B cell (primary cell): ENCODE measurements at regions not wholly inside any gene's neighbourhood (a gene's known extent, or its start where the extent isn't known, plus 50 kb on each side); places are given as distances from the start of the nearest gene placed in this dataset.
"Not testable (repeated sequence)": the region's sequence is repeated elsewhere in the genome, so short reads cannot be mapped to it uniquely, and the experiment has no call there.

Source experiments
- ATAC-seq: fragments of 200-7000 bp; cut with Tn5 transposase; one replicate; pipeline ENCODE4 v1.10.0; 2021; ENCODE audit warnings: low read depth, mild to moderate bottlenecking, moderate number of reproducible peaks, moderate library complexity
- CTCF ChIA-PET: fragments of 350-600 bp; sonication (Branson Sonifier 250); formaldehyde crosslinking; loops from one replicate; lab custom pipeline; 2021; ENCODE audit warnings: antibody characterized with exemption, inconsistent platforms; lab: Charles Lee
- POLR2A ChIA-PET: fragments of 350-600 bp; sonication (Branson Sonifier 250); formaldehyde crosslinking; loops from one replicate; lab custom pipeline; 2021; ENCODE audit warnings: antibody characterized with exemption; lab: Charles Lee
- DNase-seq: peaks from one replicate; pipeline ENCODE4 v3.0.0; 2013
- H2AFZ ChIP-seq: 2 replicates; pipeline ENCODE4 v1.6.1; 2012; ENCODE audit warnings: mild to moderate bottlenecking, low read depth, low read length; ENCODE audit not compliant: insufficient read depth, poor library complexity, severe bottlenecking
- H3K27ac ChIP-seq, 2 donors: 1 replicate in 1 of 2; 2 replicates in 1 of 2; pipeline ENCODE4 v1.5.1; 2012 to 2013; ENCODE audit warnings: low read length in 2 of 2, mild to moderate bottlenecking in 2 of 2, moderate library complexity in 1 of 2
- H3K27me3 ChIP-seq, 4 experiments: fragments of 200-600 bp in 1 of 4; sonication (generic) in 1 of 4; replicated peaks in 1 of 4; 1 replicate in 2 of 4; 2 replicates in 2 of 4; pipeline versions ENCODE4 v1.6.1 to v1.7.0; 2013 to 2016; ENCODE audit warnings: low read length in 3 of 4, mild to moderate bottlenecking in 2 of 4, mixed read lengths in 1 of 4, moderate library complexity in 1 of 4; ENCODE audit not compliant: insufficient read depth in 4 of 4, control insufficient read depth in 3 of 4; ENCODE audit errors: control extremely low read depth in 1 of 4
- H3K36me3 ChIP-seq, 2 experiments: replicated peaks in 1 of 2; 1 replicate in 1 of 2; 2 replicates in 1 of 2; pipeline versions ENCODE4 v1.6.1 to v1.7.1; 2013; ENCODE audit warnings: low read length in 1 of 2; ENCODE audit not compliant: insufficient read depth in 2 of 2, control insufficient read depth in 1 of 2; ENCODE audit errors: control extremely low read depth in 1 of 2, extremely low read depth in 1 of 2
- H3K4me1 ChIP-seq, 2 donors: fragments of 200-600 bp in 1 of 2; sonication (generic) in 1 of 2; 1 replicate in 1 of 2; 2 replicates in 1 of 2; pipeline versions ENCODE4 v1.5.1 to v1.6.1; 2013 to 2017; ENCODE audit warnings: low read length in 2 of 2; ENCODE audit not compliant: control insufficient read depth in 2 of 2, insufficient read depth in 2 of 2
- H3K4me2 ChIP-seq: replicated peaks from 2 replicates; pipeline ENCODE3; 2012; ENCODE audit warnings: mild to moderate bottlenecking, low read depth, low read length; ENCODE audit not compliant: poor library complexity, severe bottlenecking
- H3K4me3 ChIP-seq, 5 experiments: fragments of 200-600 bp in 1 of 5; sonication (generic) in 1 of 5; 1 replicate in 3 of 5; 2 replicates in 2 of 5; pipeline versions ENCODE4 v1.5.1 to v1.7.0; 2011 to 2016; ENCODE audit warnings: low read length in 4 of 5, mild to moderate bottlenecking in 4 of 5, low read depth in 2 of 5, control low read depth in 1 of 5, moderate library complexity in 1 of 5; ENCODE audit not compliant: insufficient read depth in 1 of 5; ENCODE audit errors: control extremely low read depth in 1 of 5, extremely low read depth in 1 of 5
- H3K79me2 ChIP-seq: fragments of 200-600 bp; sonication (generic); one replicate; pipeline ENCODE4 v1.6.0; 2016; ENCODE audit warnings: low read length; ENCODE audit not compliant: control insufficient read depth, insufficient read depth
- H3K9ac ChIP-seq: fragments of 200-600 bp; sonication (generic); 2 replicates; pipeline ENCODE4 v1.6.1; 2017; ENCODE audit warnings: mild to moderate bottlenecking, low read length, moderate library complexity
- H3K9me3 ChIP-seq, 3 donors: one replicate each; pipeline versions ENCODE4 v1.6.1 to v1.7.1; 2013; ENCODE audit warnings: low read length in 2 of 3; ENCODE audit not compliant: control insufficient read depth in 2 of 3, insufficient read depth in 1 of 3; ENCODE audit errors: control extremely low read depth in 1 of 3
- H4K20me1 ChIP-seq: 2 replicates; pipeline ENCODE4 v1.6.0; 2012; ENCODE audit warnings: mild to moderate bottlenecking, low read length; ENCODE audit not compliant: insufficient read depth, control insufficient read depth, poor library complexity, severe bottlenecking
- H3K27ac Mint-ChIP-seq: one replicate; pipeline ENCODE4 v1.8.0; 2021; ENCODE audit warnings: mixed read lengths
- H3K27me3 Mint-ChIP-seq: one replicate; pipeline ENCODE4 v1.8.0; 2021; ENCODE audit warnings: mixed read lengths
- H3K4me1 Mint-ChIP-seq: one replicate; pipeline ENCODE4 v1.8.0; 2021; ENCODE audit warnings: mixed read lengths
- H3K4me3 Mint-ChIP-seq: one replicate; pipeline ENCODE4 v1.8.0; 2021; ENCODE audit warnings: mixed read lengths
- H3K9me3 Mint-ChIP-seq: one replicate; pipeline ENCODE4 v1.8.0; 2022; ENCODE audit warnings: mixed read lengths; ENCODE audit not compliant: insufficient read depth
- EZH2 ChIP-seq: IDR thresholded peaks from 2 replicates; pipeline ENCODE4 v1.6.1; 2012; ENCODE audit warnings: borderline replicate concordance, low read depth, mild to moderate bottlenecking, moderate library complexity, low read length; ENCODE audit not compliant: insufficient read depth, poor library complexity, severe bottlenecking
- WGBS: methylation state at CpG from one replicate; pipeline ENCODE4 v1.1.5; 2013; ENCODE audit warnings: missing lambda C conversion rate; ENCODE audit not compliant: insufficient coverage; 5-methylcytosine and 5-hydroxymethylcytosine counted together
- intact Hi-C: fragments of 100-400 bp; cut with micrococcal nuclease; formaldehyde crosslinking; loops from one replicate; pipeline ENCODE4 v1.10.0; 2022
- TF ChIP-seq, protein P1 (sequence below): fragments of 200-600 bp; IDR thresholded peaks from one replicate; pipeline ENCODE4 v1.8.0; 2022; ENCODE audit warnings: antibody characterized with exemption, mild to moderate bottlenecking

DNA sequence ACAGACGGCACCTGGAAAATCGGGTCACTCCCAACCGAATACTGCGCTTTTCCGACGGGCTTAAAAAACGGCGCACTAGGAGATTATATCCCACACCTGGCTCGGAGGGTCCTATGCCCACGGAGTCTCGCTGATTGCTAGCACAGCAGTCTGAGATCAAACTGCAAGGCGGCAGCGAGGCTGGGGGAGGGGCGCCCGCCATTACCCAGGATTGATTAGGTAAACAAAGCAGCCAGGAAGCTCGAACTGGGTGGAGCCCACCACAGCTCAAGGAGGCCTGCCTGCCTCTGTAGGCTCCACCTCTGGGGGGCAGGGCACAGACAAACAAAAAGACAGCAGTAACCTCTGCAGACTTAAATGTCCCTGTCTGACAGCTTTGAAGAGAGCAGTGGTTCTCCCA, 64.5 kb downstream of the SLC30A10 start:
- 91% methylated on average over 6 of the region's 16 CpGs for WGBS
- H3K4me3 Mint-ChIP-seq, ATAC-seq, H3K4me1 ChIP-seq, H3K4me3 ChIP-seq, CTCF ChIA-PET, H3K27ac ChIP-seq, H3K4me2 ChIP-seq, POLR2A ChIA-PET, H3K27ac Mint-ChIP-seq, H3K4me1 Mint-ChIP-seq, H3K9ac ChIP-seq, H3K9me3 Mint-ChIP-seq, H3K79me2 ChIP-seq, H3K36me3 ChIP-seq, intact Hi-C loops, H2AFZ ChIP-seq, H3K27me3 ChIP-seq, H3K9me3 ChIP-seq, DNase-seq, H4K20me1 ChIP-seq: not testable (repeated sequence)
- H3K27me3 Mint-ChIP-seq, result peaks cover 29% of the 10 kb centered on the region

DNA sequence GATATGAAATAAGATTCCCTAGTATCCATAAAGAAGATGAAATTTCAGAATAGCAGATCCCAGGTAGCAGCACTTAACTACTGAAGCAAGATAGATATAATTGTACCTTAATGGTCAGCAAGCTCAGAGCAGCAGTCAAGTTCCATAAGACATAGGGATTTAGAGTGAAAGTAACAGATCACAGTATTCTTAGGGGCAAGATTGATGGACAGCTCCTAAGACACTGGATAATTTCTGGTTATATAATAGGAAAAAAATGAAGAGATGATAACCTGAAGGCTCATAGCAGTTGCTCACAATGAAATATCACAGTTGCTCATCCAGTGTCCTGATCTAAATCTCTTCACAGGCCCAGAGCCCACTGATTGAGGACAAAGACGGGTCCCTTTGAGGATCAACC, 66.0 kb downstream of the SLC30A10 start:
- no peak for ATAC-seq
- no peak overlapping the region for H3K4me3 Mint-ChIP-seq
- H3K27me3 Mint-ChIP-seq, result peaks cover 29% of the 10 kb centered on the region
- DNase-seq, result no peak
- ChIA-PET CTCF (no interaction called here), POLR2A (no interaction called here)
- H3K9me3 ChIP-seq, result no peaks in the 10 kb centered on the region
- no peak overlapping the region for H3K4me2 ChIP-seq
- WGBS, result 13% methylated on average over 1 of the region's 1 CpG
- no peak overlapping the region for H3K9ac ChIP-seq
- no peaks in the 10 kb centered on the region for H3K36me3 ChIP-seq
- no peaks in the 10 kb centered on the region for H4K20me1 ChIP-seq
- H2AFZ ChIP-seq, result no peak overlapping the region
- H3K27ac ChIP-seq, result no peak overlapping the region
- H3K9me3 Mint-ChIP-seq, result no peaks in the 10 kb centered on the region
- no peak overlapping the region for H3K4me3 ChIP-seq
- no peak overlapping the region for H3K27ac Mint-ChIP-seq
- no peaks in the 10 kb centered on the region for H3K27me3 ChIP-seq
- H3K4me1 ChIP-seq, result no peaks in the 10 kb centered on the region
- H3K4me1 Mint-ChIP-seq, result no peaks in the 10 kb centered on the region
- H3K79me2 ChIP-seq, result no peaks in the 10 kb centered on the region
- TF ChIP-seq EZH2, result no peak
- TF ChIP-seq, protein P1, sequence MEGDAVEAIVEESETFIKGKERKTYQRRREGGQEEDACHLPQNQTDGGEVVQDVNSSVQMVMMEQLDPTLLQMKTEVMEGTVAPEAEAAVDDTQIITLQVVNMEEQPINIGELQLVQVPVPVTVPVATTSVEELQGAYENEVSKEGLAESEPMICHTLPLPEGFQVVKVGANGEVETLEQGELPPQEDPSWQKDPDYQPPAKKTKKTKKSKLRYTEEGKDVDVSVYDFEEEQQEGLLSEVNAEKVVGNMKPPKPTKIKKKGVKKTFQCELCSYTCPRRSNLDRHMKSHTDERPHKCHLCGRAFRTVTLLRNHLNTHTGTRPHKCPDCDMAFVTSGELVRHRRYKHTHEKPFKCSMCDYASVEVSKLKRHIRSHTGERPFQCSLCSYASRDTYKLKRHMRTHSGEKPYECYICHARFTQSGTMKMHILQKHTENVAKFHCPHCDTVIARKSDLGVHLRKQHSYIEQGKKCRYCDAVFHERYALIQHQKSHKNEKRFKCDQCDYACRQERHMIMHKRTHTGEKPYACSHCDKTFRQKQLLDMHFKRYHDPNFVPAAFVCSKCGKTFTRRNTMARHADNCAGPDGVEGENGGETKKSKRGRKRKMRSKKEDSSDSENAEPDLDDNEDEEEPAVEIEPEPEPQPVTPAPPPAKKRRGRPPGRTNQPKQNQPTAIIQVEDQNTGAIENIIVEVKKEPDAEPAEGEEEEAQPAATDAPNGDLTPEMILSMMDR, result no peak
- intact Hi-C loops, result no loop called here
